ENCODE measurements at regions not wholly inside any gene's neighbourhood (a gene's known extent, or its start where the extent isn't known, plus 50 kb on each side); places are given as distances from the start of the nearest gene placed in this dataset.
"Not testable (repeated sequence)": the region's sequence is repeated elsewhere in the genome, so short reads cannot be mapped to it uniquely, and the experiment has no call there.

DNA sequence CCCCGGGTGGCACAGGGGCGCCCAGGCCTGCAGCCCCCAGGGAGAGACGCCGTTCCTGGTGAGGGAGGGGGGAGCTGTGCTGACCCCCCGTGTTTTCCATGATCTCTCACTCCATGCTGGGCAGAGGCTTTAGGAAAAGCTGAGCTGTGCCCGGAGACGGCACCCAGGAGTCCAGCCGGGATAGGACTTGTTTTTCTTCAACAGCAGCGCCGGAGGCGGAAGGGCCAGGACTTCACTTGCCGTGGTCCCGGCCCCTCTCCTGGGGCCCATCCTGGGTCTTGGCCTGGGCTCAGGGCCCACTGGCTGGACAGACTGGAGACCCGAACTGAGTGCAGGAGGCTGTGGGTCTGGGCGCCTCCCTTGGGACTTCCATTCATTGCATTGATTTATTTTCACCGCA is 176.8 kb upstream of the ZNF469 start:
- FAIRE-seq; DNase-seq (ENCODE audit: insufficient read length, low spot score): not testable (repeated sequence)

DNA sequence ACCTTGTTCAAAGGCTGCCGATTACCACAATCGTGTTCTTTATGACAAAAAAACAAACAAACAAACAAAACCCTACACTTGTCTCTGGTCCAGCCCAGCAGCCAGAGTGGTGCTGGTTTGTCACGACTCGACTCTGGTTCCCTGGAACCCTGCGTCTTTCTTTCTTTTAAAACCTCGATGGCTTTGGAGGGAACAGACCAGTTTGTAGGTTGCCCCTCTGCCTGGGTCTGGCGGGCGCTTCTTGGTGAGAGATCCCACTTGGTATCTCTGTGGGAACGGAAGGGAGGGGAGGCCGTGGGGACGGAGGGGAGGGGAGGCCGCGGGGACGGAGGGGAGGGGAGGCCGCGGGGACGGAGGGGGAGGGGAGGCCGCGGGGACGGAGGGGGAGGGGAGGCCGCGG is 176.2 kb upstream of the ZNF469 start:
- not testable (repeated sequence) for DNase-seq (ENCODE audit: insufficient read length, low spot score); FAIRE-seq

DNA sequence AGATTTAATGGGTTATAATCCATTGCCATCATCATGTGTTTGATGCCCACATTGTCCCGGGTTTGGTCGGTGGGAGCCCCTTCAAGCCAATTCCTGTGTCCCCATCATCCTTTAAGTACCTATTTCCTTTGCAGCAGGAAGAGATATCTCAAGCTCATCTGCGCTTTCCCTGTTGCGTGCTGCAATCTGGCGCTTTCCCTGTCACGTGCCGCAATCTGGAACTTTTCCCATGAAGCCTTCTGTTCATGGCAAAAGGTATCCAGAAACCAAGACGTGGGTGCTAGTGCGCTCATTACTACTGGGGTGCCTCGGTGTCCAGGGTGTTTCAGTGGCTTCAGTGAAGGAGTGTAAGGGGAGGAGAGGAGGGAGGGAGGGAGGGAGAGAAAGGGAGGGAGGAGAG is 174.6 kb upstream of the ZNF469 start:
- no peak for DNase-seq (ENCODE audit: insufficient read length, low spot score)
- no peak for FAIRE-seq
- TF ChIP-seq POLR2A (IDR thresholded peaks at IDR 0.05; ENCODE audit: low read depth, low read length) = no peak

DNA sequence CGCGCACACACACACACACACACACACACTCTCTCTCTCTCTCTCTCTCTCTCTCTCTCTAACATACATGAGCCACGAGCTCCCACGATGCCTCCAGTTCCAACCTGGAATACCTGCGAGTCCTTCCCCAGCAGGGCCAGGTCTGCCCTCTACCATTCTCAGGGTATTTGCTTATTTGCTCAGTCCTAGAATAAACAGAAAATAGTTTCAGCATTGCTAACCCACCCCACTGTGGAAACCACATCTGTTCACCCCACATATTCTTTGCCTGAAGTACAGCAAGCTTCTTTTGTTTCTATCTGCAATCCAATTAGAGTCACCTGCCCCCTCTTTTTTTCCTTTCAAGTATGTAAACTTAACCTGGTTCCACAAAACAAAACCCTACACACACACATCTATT is 174.0 kb upstream of the ZNF469 start:
- not testable (repeated sequence) for DNase-seq (ENCODE audit: insufficient read length, low spot score); FAIRE-seq

DNA sequence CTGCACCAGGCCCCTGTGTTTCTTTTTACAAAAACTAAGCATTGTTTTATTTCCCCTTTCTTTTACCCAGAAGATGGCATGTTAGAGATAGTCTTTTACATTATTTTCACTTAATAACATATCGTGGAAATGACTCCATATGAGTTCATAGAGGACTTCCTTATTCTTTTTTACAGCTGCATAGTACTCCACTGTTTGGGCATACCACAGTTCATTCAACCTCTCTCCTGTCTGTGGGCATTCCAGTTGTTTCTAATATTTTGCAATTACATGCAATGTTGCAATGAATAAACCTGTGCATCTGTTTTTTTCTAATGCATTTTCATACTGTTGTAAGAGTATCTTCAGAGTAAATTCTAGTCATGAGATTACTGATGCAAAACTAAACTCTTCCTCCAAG is 173.2 kb upstream of the ZNF469 start:
- DNase-seq (ENCODE audit: insufficient read length, low spot score); FAIRE-seq: not testable (repeated sequence)

DNA sequence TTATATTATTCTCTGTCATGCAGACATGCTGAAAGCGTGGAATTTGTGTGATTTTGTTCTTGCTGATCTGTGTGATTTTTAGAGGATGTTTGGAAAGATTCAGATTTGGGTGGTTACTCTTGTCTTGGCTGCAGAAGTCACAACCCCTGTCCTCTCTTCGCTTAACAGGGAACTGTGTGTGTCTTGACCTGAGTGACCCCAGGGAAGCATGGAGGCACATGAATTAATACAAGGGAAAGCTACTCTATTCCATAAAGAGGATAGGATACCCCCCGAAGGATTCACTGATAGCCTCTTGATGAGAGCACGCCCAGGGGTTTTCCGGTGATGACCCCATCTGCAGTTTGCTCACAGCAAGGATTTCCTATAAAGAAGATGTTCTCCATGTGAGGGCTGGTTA is 168.8 kb upstream of the ZNF469 start:
- not testable (repeated sequence) for DNase-seq (ENCODE audit: insufficient read length, low spot score); FAIRE-seq

DNA sequence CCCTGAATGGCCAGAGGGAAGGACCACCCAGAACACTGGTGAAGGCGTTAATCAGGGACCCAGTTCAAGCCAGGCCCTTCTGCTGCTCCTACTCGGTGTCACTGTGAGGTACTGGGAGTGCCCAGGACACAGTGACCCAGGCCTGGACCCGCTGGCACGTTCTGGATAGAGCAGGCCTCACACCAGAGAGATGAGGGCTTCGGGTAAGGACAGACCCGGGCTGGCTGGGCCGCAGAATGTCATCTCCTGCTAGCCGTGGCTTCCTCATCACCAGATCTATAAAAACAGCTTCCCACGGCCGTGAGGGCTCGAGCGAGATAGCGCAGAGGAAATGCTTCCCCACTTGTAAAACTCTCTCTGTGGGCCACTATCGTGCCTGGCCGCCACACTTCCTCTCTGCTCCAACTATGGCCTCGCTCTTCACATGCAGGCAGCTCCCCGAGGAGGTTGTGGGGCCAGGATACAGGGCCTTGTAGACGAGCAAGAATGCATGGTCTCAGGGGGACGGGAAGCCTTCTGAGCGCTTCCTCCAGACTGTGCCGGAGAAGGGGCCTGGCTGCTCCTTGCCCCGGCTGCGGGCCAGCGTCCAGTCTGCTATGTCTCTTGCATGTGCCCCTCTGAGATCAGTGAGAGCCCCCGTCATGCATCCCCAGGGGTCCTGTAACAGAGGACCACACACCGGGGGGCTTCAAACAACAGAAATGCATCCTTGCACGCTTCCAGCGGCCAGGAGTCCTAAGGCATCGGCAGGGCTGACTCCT is 161.6 kb upstream of the ZNF469 start:
- not testable (repeated sequence) for DNase-seq (ENCODE audit: insufficient read length, low spot score); FAIRE-seq

DNA sequence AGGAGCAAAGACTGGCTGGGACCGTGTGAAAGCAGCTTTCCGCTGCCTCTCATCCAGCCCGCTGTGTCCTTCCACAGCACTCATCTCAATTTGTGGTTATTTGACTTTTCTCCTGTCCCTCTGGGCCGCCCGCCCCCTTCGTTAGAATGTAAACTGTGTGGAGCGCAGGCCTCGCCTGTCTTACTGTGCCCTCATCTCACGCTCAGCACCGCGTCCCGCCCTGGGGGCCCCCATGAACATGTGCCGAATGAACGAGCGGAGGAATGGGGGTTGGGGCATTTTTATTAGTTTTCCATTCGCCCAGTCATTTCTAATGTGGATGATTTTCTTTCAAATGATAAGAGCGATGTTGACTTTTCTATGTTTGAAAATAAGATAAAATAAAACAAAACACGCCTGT is 159.1 kb upstream of the ZNF469 start:
- FAIRE-seq; DNase-seq (ENCODE audit: insufficient read length, low spot score): not testable (repeated sequence)

DNA sequence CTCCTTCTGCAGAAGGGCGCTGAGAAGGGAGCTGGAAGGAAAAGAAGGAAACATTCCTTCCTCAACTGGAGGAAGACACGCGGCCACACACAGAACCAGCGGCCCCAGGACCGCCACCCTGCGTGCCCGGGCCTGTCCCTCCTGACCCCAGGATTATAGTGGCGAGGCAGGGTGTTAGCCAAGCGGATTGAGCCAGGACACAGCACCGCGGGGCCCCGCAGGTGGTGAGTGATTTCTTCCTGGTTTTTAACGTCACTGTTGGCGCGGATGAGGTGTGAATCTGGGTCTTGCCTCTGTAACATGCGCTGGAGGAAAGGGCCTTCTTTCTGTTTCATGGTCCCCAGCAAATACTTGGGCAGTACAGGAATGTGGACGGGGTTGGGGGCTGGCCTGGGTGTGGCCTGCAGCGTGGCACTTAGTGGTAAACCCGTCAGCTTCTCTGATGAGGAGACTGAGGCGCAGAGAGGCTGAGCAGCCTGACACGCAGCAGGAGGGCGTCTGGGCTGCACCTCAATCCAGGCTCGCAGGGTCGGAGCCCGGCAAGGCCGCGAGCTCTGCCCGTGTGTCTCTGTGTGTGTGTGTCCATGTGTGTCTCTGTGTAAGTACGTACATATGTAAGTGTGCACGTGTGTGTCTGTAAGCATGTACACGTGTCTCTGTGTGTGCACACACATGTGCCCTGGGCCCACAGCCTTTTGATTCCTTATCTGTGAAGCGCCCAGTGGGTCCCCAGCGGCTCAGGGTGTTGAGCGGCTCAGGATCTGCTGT is 158.4 kb upstream of the ZNF469 start:
- not testable (repeated sequence) for FAIRE-seq; DNase-seq (ENCODE audit: insufficient read length, low spot score)

DNA sequence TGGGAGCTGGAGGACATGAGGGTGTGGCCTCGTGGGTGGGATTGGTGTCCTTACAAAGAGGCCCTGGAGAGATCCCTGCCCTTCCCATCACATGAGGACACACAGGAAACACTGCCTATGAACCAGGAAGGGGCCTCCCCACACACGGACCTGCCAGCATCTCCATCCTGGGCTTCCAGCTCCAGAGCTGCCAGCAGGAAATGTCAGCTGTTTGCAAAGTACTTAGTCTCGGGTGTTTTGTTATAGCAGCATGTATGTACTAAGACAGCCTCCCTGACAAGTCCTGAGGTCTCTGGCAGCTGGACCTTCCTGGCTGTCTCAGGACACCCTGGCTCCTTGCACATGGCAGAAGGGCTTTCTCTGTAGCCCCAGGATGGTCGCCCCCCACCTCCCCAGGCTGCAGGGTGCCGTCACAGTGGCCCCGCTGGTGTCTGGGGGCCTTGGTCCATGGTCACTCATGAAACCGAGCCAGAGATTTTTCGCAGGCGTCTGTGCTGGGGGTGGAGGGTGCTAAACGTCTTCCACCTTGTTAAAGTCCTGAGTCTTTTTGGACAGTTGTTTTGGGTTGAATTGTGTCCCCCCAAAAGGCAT is 157.0 kb upstream of the ZNF469 start:
- not testable (repeated sequence) for FAIRE-seq; DNase-seq (ENCODE audit: insufficient read length, low spot score)

DNA sequence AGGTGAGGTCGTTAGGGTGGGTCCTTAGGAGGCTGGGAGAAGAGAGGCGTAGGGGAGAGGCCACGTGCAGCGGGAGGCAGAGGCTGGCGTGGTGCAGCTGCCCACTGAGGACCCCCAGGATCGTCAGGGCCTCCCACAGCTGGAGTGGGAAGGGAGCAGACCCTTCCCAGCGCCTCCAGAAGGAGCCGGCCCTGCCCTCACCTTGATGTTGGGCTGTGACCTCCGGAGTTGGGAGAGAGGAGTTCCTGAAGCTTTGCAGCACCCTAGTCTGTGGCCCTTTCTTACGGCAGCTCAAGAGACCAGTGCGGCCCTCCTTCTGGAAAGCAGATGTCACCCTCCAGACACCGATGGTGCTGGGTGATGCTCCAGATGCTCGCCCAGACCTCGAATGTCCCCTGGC is 156.5 kb upstream of the ZNF469 start:
- not testable (repeated sequence) for FAIRE-seq; DNase-seq (ENCODE audit: insufficient read length, low spot score)

DNA sequence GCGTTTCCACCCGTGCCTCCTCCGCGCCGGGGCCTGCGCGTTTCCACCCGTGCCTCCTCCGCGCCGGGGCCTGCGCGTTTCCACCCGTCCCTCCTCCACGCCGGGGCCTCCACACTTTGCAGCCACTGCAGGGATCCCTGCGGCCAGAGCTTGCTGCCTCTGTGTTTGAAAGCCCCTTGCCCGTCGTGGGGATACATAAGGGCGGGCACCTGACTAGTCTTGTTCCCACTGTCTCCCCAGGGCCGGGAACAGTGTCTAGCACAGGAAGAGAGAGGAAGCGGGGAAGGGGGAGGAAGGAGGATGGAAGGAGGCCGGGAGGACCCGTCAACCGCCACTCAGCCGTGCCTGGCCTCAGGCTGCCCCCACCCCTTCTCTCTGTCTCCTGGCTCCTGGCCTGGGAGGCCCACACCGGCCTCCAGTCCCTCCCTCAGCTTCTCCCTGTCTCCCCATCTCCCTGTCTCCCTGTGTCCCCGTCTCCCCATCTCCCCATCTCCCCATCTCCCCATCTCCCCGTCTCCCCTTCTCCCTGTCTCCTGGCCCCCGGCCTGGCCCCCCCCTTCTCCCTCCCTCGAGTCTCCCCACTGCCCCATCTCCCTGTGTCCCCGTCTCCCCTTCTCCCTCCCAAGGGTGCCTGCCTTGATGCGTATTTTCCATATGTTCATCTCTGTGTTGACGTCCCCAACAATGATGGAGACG is 155.6 kb upstream of the ZNF469 start:
- not testable (repeated sequence) for DNase-seq (ENCODE audit: insufficient read length, low spot score); FAIRE-seq

DNA sequence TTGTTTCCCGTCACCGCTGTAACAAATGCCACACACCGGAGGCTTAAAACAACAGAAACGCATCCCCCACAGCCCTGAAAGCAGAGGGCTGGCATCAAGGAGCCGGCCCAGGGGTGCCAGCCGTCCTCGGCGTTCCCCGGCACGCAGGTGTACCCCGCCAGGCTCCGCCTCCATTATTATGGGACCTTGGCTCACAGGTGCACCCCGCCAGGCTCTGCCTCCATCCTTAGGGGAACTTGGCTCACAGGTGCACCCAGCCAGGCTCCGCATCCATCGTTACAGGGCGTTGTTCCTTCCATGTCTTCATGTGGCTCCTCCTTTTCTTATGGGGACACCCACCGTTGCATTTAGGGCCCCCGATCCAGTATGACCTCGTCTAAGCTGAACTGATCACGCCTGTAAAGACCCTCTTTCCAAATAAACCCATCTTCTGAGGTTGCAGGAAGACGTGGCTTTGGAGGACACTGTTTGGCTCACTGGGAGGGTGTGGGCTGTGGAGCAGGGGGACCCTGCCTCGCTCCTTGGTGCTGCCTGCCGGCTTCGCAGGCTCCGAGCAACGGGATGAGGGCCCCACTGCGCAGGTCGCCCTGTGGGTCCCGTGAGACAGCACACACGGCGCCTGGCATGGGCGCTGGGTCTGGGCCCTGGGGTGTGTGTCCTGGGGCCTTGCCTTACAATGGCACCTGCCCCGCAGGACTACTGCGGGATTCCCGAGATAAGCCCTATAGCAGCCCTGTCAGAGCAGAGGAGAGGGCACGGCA is 154.9 kb upstream of the ZNF469 start:
- DNase-seq (ENCODE audit: insufficient read length, low spot score); FAIRE-seq: not testable (repeated sequence)

DNA sequence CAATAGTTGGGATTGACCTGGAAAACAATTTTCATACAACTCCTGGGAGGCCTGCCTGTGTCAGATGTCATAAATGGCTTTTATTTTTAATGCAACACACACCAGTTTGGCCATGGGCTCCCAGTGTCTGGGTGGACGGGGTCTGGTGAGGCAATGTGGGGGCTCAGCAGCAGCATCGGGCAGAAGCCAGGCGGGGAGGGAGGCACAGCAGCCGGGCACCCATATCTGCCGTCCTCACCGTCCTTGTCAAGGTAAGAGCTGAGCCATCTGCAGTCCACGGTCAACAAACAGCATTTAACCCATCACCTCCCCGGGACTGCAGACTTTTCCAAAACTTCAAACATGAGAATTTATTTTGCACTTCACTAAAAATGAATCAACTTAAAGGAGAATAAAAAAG is 154.0 kb upstream of the ZNF469 start:
- not testable (repeated sequence) for FAIRE-seq

DNA sequence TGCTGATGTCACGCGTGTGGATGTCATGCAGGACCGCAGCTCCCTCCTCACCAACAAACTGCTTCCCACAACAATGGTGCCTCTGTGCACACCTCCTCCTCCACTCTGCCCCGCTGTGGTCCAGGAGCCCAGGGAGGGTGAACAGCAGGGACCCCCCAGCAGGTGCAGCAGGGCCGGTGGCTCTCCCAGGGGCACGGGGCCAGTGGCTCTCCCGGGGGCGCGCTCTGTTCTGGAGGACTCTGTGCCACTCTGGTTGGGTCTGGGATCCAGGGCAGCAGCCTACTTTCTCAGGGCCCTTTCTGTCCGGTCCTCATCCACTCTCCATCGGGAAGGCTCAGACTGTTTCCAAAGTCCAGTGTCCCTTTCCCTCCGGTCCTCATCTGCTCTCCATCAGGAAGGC is 153.0 kb upstream of the ZNF469 start:
- FAIRE-seq; DNase-seq (ENCODE audit: insufficient read length, low spot score): not testable (repeated sequence)

More for the DNA sequence above, 154.0 kb upstream of the ZNF469 start:
- not testable (repeated sequence) for DNase-seq (ENCODE audit: insufficient read length, low spot score)

DNA sequence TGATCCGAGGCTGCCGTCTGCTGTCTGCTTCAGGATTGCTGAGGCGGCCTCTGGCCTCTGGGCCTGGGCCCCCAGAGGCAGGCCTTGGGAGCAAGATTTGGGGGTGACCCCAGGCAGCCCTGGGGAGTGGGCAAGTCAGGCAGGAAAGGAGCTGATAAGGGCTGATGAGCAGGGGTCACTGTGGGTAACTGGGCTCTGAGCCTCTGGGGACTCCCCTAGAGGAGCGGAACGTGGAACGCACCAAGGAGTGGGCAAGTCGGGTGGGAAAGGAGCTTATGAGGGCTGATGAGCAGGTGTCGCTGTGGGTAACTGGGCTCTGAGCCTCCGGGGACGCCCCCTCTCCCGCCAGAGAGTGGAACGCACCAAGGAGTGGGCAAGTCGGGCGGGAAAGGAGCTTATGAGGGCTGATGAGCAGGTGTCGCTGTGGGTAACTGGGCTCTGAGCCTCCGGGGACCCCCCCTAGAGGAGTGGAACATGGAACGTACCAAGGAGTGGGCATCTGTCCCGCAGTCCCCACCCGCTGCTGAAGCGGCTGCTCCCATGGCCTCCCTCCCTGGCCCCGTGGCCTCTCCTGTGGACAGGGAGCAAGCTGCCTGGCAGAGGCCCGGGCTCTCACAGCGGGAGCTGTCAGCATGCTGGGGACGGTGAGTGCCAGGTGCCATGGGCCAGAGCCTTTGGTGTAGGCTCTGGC is 152.3 kb upstream of the ZNF469 start:
- DNase-seq (ENCODE audit: insufficient read length, low spot score); FAIRE-seq: not testable (repeated sequence)

DNA sequence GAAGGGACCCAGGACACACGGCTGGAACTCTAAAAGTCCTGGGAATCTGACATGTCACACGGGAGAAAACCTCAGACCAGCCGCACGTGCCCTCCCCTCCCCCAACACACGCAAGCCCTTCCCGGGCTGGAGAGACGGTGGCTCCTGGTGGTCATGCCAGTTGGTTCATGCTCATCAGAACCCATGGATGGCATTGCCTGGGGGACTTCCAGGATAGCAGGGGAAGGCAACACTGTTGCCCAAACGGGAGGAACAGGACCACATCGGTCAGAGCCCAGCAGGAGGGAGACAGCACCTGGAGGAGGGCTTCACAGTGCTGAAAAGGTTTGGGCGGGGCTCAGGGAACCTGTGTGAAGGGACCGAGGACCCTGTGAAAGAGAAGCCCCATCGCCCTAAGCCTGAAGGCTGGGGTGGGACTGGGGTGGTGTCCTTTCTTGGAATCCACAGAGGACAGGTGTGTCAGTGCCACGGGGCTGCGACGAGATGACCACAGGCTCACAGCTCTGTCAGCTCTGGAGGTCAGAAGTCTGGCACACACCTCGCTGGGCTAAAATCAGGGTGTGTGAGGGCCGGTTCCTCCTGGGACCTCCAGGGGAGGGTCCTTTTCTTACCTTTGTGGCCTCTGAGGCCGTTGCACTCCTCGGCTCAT is 151.7 kb upstream of the ZNF469 start:
- not testable (repeated sequence) for DNase-seq (ENCODE audit: insufficient read length, low spot score); FAIRE-seq

DNA sequence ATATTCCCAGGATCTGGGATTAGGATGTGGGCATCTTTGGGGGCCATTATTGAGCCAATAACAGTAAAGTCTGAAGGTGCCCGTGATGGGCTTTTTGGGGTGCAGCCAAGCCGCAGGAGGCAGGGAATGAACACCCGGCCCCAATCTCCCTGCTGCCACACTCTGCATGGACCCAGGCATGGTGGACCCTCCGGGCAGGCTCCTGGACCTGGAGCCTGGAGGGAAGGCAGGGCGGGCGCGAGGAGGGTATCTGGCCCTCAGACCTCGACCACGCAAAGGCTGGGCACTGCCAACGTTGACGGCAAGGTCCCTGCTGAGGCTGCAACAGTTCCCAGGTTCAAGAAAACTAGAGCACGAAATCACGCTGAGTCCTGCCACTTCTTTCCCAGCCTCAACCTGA is 150.9 kb upstream of the ZNF469 start:
- FAIRE-seq; DNase-seq (ENCODE audit: insufficient read length, low spot score): not testable (repeated sequence)

All from H54 (cell line).